ENCODE measurements at regions not wholly inside any gene's neighbourhood (a gene's known extent, or its start where the extent isn't known, plus 50 kb on each side); places are given as distances from the start of the nearest gene placed in this dataset.
"Not testable (repeated sequence)": the region's sequence is repeated elsewhere in the genome, so short reads cannot be mapped to it uniquely, and the experiment has no call there.

DNA sequence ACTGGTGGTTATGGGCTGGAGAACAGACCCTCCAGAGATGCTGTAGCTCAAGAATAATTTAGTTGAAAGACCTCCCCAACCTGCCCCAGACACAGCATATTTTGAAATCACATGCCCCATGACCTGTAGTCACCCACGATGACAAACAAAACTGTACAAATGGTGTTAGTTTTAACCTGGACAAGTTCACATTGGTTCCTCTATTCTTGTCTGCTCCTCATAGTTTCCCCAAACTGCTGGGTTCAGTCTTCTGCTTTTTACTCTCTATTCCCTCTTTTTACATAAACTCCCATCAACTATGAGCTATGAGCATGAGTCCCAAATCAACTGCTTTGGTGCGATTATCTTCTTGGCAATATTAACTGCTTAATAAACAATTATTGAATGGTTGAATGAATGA is 365.3 kb upstream of the CLINT1 start:
- no peak for DNase-seq (ENCODE audit: low read depth in 1 of 2, low spot score in 1 of 2)

- DNase-seq (ENCODE audit: low read depth in 1 of 2, low spot score in 1 of 2), result no peak
Measured at GRCh38 chr5:158223054-158223600, 364.2 kb upstream of the CLINT1 start.

DNA sequence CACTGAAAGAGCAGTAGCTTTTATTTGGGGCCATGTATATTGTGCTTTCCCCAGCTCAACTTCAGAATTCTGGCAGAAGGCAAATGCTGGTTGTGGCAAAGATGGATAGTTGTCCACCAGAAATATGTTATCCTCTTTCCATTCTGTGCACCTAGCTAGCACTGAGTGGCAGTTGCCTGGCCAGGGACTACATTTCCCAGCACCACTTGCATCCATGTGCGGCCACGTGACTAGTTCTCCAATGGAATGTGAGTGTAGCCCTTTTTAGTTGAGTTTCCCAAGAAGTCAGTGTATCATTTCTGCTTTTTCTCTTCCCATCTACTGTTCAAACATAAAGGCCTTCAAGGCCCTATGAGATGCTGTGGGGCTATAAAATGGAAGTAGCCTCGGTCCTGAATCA is 354.0 kb upstream of the CLINT1 start:
- no peak for DNase-seq (ENCODE audit: low read depth in 1 of 2, low spot score in 1 of 2)

DNA sequence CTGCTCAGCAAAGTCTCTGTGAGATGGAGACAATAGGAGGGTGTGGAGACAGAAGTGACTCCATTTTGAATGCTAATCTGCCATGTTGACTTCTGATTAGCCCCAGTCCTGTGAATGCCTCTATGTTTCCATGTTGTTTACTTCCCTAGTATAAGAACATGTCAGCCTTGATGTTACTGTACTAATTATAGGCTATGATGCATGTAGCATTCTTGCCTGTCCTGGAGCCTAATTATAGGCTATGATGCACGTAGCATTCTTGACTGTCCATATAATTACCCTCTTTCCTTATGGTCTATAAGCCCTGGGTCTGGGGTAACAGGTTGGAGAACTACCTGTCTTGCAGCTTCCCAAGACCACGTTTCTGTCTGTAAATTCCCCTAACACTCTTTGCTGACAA is 353.3 kb upstream of the CLINT1 start:
- no peak for DNase-seq (ENCODE audit: low read depth in 1 of 2, low spot score in 1 of 2)

- DNase-seq (ENCODE audit: low read depth in 1 of 2, low spot score in 1 of 2), result no peak
Measured at GRCh38 chr5:158209219-158209908, 350.4 kb upstream of the CLINT1 start.

- no peak for DNase-seq (ENCODE audit: low read depth in 1 of 2, low spot score in 1 of 2)
Measured at GRCh38 chr5:158207733-158208132, 348.8 kb upstream of the CLINT1 start.

GRCh38 chr5:158205992-158206391 is 347.0 kb upstream of the CLINT1 start:
- DNase-seq (ENCODE audit: low read depth in 1 of 2, low spot score in 1 of 2), result no peak

DNA sequence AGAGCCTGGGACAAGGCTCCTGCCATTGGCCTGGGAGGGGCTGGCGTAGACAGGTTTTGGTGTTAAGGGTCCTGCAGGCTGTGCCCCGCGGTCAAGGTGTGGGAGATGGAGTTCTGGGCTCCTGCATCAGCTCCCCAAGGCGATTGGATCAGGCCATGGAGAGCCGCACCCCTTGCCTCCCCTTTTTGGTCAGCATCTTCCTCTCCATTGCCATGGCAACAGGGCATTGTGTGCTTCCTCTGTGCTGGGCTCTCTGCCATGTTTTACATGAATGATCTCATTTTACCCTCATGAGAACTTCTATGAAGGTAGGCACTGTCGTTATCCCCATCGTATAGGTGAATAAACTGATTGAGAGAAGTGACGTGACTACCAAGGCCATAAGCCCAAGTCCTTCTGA is 344.3 kb upstream of the CLINT1 start:
- DNase-seq (ENCODE audit: low read depth in 1 of 2, low spot score in 1 of 2), result no peak

DNA sequence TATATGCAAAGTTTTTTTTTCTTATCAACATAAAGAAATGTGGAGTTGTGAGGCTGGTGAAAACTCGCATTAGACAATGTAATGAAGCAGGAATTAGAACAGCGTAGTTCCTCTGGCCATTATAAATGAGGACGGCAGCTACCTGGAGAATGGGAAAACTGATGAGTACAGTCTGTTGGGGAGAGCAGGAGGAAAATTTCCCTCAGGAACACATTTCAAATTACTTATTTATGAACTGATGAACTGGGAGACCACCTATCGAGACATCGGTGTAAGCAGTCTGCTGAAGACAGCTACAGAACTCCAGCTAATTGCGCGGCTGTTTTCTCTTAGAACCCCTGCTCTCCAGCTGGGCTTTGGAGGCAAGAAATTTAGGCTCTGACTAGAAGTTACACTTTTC is 343.9 kb upstream of the CLINT1 start:
- DNase-seq (ENCODE audit: low read depth in 1 of 2, low spot score in 1 of 2), result no peak

DNA sequence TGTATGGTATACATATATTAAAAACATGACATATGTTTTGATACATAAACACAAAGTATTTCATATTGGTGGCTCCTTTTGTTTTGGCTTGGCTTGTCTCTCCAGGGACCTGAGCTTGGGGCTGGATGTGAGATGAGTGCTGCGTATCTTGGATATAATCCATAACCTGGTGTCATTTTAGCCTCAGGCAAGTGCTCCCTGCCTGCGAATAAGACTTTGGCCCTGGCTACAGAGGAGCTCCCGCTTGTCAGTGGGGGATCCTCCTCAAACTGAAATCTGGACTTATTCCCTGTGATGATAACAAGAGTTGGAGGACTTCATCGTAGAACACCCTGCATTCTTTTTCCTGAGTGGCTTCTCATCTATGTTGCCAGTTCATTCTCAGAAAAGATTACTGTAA is 341.7 kb upstream of the CLINT1 start:
- DNase-seq (ENCODE audit: low read depth in 1 of 2, low spot score in 1 of 2), result no peak

- no peak for DNase-seq (ENCODE audit: low read depth in 1 of 2, low spot score in 1 of 2)
Measured at GRCh38 chr5:158198636-158199035, 339.7 kb upstream of the CLINT1 start.

DNA sequence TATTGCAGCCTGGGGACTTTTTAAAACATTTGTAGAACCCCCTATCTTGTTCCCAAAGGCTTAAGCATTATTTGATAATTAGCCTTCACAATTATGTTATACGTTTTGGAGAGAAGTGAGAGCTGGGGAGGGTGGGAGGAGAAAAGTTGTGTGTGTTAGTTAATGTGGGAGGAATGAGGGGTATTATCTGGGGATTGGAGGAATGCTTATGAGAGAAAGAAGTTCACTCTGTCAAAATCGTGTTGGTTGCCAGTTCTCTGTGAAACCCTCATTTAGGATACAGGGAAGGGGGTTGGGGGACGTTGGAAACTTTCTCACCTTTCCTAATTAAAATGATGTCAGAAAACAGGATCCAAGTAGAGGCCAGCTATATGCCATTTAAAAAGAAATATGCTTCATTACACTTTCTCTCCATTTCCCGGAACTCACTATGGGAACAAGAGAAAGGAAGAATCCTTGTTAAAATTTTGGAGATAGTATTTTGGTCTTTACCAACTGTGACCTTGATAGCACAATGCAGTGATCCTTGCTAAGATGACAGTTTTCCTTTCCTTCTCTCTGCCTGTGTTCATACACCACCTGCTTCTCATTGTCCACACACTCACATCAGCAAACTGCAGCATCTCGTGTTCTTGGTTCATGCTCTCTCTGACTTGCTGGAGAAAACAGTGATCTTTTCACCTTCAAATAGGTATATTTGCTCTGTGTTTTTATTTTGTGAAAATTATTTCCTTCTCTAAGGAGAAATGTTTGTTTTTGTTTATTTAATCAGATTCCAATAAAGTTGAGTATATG is 336.7 kb upstream of the CLINT1 start:
- DNase-seq (ENCODE audit: low read depth in 1 of 2, low spot score in 1 of 2), result no peak

GRCh38 chr5:158194561-158194976 is 335.6 kb upstream of the CLINT1 start:
- DNase-seq (ENCODE audit: low read depth in 1 of 2, low spot score in 1 of 2), result no peak

DNA sequence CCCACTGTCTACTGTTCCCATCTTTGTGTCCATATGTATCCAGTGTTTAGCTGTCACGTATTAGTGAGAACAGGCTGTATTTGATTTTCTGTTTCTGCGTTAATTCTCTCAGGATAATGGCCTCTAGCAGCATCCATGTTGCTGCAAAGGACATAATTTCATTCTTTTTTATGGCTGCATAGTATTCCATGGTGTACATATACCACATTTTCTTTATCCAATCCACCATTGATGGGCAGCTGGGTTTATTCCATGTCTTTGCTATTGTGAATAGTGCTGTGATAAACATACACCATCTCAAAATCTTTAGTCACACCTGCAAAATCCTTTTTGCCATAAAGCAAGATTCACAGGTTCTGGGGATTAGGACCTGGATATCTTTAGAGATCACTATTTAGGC is 334.4 kb upstream of the CLINT1 start:
- DNase-seq (ENCODE audit: low read depth in 1 of 2, low spot score in 1 of 2), result not testable (repeated sequence)

GRCh38 chr5:158180407-158180806 is 321.5 kb upstream of the CLINT1 start:
- no peak for DNase-seq (ENCODE audit: low read depth in 1 of 2, low spot score in 1 of 2)

GRCh38 chr5:158179271-158179670 is 320.3 kb upstream of the CLINT1 start:
- no peak for DNase-seq (ENCODE audit: low read depth in 1 of 2, low spot score in 1 of 2)

DNA sequence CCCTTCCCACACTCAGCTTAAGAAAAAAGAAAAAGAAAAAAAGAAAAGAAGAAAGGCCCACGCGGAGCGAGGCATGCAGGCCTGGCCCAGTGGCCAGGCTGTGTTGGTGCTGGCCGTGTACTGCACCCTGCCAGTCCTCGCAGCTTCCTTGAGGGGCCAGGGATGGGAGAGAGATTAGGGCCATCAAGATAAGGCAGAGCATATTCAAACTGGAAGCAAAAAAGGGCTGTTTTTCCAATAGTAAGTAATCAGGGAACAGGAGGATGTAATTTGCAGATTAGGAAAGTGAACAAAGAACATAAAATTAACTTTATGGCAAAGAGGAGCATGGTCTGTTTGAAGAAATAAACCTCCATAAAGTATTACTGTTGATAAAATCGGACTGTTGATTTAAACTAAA is 319.6 kb upstream of the CLINT1 start:
- DNase-seq (ENCODE audit: low read depth in 1 of 2, low spot score in 1 of 2), result no peak

- no peak for DNase-seq (ENCODE audit: low read depth in 1 of 2, low spot score in 1 of 2)
Measured at GRCh38 chr5:158177146-158177545, 318.2 kb upstream of the CLINT1 start.

DNA sequence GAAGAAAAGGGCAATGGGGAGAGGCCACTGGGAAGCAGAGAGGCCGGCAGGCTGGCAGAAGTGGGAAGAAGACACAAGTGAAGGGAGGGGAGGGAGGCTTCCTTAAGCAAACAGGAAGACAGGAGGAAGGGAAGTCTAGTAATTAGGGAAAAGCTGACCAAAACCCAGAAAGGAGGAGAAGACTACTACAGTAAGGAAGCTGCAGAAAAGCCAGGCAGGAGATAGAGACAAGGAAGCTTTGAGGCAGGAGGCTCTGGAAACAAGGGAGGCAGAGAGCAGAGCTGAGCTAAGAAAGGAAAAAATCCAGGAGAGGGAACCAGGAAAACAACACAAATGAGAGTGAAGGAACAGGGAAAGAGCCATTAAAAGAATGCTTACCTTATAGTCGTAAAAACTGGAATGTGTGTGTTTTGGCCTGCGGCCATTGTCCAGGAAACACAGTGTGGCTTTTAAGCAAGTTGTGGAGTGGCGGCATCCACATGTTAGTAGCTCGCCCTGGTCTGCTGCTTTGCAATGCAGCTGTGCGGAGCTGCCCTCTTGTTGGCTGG is 317.1 kb upstream of the CLINT1 start:
- DNase-seq (ENCODE audit: low read depth in 1 of 2, low spot score in 1 of 2), result no peak

DNA sequence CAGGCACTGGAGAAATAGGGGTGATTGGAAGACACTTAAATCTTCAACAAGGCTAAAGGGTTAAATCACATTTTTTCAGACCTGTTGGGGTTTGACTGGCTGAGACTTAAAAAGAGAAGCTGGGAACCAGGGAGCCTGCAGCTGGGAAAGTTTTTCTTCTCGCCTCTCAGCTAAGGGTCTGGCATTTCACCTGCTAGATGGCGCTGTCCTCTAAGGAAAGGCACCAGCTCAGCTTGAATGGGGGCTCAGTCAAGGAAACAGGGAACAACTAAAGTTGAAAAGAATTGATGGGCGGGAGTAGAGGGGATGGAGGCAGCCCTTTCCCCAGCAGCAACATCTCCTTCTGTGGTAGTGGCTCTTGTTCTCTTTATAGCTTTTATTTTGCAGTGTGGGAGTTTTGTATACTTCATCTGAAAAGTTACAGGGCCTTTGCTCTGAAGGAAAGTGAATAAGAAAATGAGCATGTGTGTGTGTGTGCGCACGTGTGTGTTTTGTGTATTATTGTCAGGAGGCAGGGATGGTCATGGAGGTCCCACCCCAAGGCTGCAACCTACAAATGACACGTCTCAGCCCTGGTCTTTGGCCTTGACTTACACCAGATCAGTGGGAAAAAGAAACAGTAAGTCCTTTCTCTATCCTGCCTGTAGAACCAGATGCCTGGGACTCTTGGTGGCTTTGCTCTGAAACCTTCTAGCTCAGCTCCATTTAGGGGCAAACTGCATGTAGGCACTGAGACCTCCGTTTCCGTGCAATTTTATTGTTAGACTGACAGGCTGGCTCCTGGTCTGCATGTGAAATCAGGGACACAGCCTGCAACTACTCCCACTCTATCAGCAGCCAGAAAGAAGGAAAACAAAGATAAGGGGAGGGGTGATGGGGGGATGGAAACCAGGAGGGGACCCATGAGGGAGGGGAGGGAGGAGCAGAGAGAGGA is 316.2 kb upstream of the CLINT1 start:
- DNase-seq (ENCODE audit: low read depth in 1 of 2, low spot score in 1 of 2), result no peak

DNA sequence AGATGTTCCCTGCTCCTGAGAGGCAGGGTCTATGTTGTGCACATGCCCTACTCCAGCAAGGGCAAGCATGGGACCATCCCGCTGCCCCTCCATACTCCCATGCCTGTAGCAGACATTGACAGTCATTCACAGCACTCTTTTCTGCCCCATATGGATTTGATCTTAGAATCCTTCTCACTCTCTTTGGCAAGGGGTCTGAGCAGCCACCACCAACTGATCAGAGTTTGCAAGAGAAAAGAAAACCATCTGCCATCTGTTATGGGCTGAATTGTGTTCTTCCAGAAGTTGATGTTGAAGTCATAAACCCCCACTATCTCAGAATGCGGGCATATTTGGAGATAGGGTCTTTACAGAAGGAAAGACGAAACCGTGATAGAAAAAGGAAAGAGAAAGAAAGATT is 315.1 kb upstream of the CLINT1 start:
- DNase-seq (ENCODE audit: low read depth in 1 of 2, low spot score in 1 of 2), result no peak
